Thyroid gland (tissue), 4 donors: ENCODE measurements at regions not wholly inside any gene's neighbourhood (a gene's known extent, or its start where the extent isn't known, plus 50 kb on each side); places are given as distances from the start of the nearest gene placed in this dataset.

ENCODE experiments used
- DNase-seq, 2 donors: peaks; one replicate each; pipeline ENCODE4 v3.0.0-alpha.2; 2019
- H3K27ac ChIP-seq, 3 donors: fragments of 200-600 bp; sonication (generic); 1 replicate in 2 of 3; 2 replicates in 1 of 3; pipeline ENCODE4 v1.5.1; 2016 to 2019; ENCODE audit warnings: mild to moderate bottlenecking in 1 of 3, moderate library complexity in 1 of 3
- H3K27me3 ChIP-seq: fragments of 200-600 bp; sonication (generic); one replicate; pipeline ENCODE4 v1.5.1; 2019
- H3K36me3 ChIP-seq, 2 donors: fragments of 200-600 bp; sonication (generic); one replicate each; pipeline ENCODE4 v1.5.1; 2016 to 2019
- H3K4me1 ChIP-seq, 2 donors: fragments of 200-600 bp; sonication (generic); one replicate each; pipeline ENCODE4 v1.5.1; 2017 to 2019
- H3K4me3 ChIP-seq, 3 donors: fragments of 200-600 bp; sonication (generic); replicated peaks in 1 of 3; 1 replicate in 2 of 3; 2 replicates in 1 of 3; pipeline ENCODE4 v1.5.1; 2016; ENCODE audit warnings: mild to moderate bottlenecking in 1 of 3
- H3K9me3 ChIP-seq: fragments of 200-600 bp; sonication (generic); one replicate; pipeline ENCODE4 v1.5.1; 2017
- CTCF ChIP-seq, 6 experiments: fragments of 200-600 bp in 3 of 6; fragments of 450-650 bp in 3 of 6; sonication (generic) in 3 of 6; IDR thresholded peaks; one replicate each; pipeline ENCODE4 v1.5.1; 2016 to 2019; ENCODE audit warnings: antibody characterized with exemption in 6 of 6, mild to moderate bottlenecking in 2 of 6, inconsistent platforms in 1 of 6, moderate library complexity in 1 of 6
- POLR2A ChIP-seq, 2 donors: fragments of 450-650 bp; IDR thresholded peaks; one replicate each; pipeline ENCODE4 v1.6.1; 2017; ENCODE audit warnings: antibody characterized with exemption in 2 of 2, mild to moderate bottlenecking in 2 of 2, moderate library complexity in 1 of 2
- WGBS, 2 donors: methylation state at CpG; one replicate each; pipeline ENCODE4 v1.1.5; 2017; 5-methylcytosine and 5-hydroxymethylcytosine counted together
- intact Hi-C: fragments of 100-400 bp; cut with DNase I; formaldehyde crosslinking; loops from one replicate; pipeline ENCODE4 v1.15.1; 2023

GRCh38 chr5:27568811-27569210, 530.4 kb upstream of the CDH9 start:
- no peaks in the 10 kb centered on the region for H3K36me3 ChIP-seq
- WGBS, 2 donors = 70 to 73% methylated on average over 2 of the region's 2 CpGs
- intact Hi-C loops = no loop called here

GRCh38 chr5:27561408-27561807, 523.0 kb upstream of the CDH9 start:
- H3K4me3 ChIP-seq = no peak overlapping the region
- TF ChIP-seq CTCF (IDR thresholded peaks at IDR 0.05) = no peak
- TF ChIP-seq POLR2A (IDR thresholded peaks at IDR 0.05) = no peak
- no peaks in the 10 kb centered on the region for H3K9me3 ChIP-seq
- intact Hi-C loops = no loop called here
- no peaks in the 10 kb centered on the region for H3K27me3 ChIP-seq
- WGBS, 2 donors = 90 to 91% methylated on average over 15 to 16 of the region's 16 CpGs
- H3K27ac ChIP-seq = no peak overlapping the region
- no peaks in the 10 kb centered on the region for H3K4me1 ChIP-seq
- no peaks in the 10 kb centered on the region for H3K36me3 ChIP-seq
- no peak for DNase-seq

More at GRCh38 chr5:27568811-27569210, 530.4 kb upstream of the CDH9 start:
- TF ChIP-seq POLR2A (IDR thresholded peaks at IDR 0.05) = no peak
- no peak for TF ChIP-seq CTCF (IDR thresholded peaks at IDR 0.05)
- Histone ChIP-seq H3K4me3 (no peak overlapping the region), H3K27me3 (no peaks in the 10 kb centered on the region), H3K4me1 (no peaks in the 10 kb centered on the region), H3K9me3 (no peaks in the 10 kb centered on the region), H3K27ac (no peak overlapping the region)
- no peak for DNase-seq

- no peak for DNase-seq
Observed at GRCh38 chr5:27548484-27548883, 510.1 kb upstream of the CDH9 start.

GRCh38 chr5:27535031-27535557, 496.7 kb upstream of the CDH9 start:
- Histone ChIP-seq H3K36me3 (no peaks in the 10 kb centered on the region), H3K9me3 (no peaks in the 10 kb centered on the region), H3K27ac (no peak overlapping the region), H3K4me3 (no peak overlapping the region), H3K4me1 (no peaks in the 10 kb centered on the region), H3K27me3 (no peaks in the 10 kb centered on the region)
- TF ChIP-seq POLR2A (IDR thresholded peaks at IDR 0.05) (no peak), CTCF (IDR thresholded peaks at IDR 0.05) (no peak)
- no peak for DNase-seq
- intact Hi-C loops = no loop called here

More at GRCh38 chr5:27548484-27548883, 510.1 kb upstream of the CDH9 start:
- WGBS, 2 donors = 36 to 54% methylated on average over 2 of the region's 2 CpGs
- TF ChIP-seq POLR2A (IDR thresholded peaks at IDR 0.05) = no peak
- TF ChIP-seq CTCF (IDR thresholded peaks at IDR 0.05) = no peak
- Histone ChIP-seq H3K4me3 (no peak overlapping the region), H3K9me3 (no peaks in the 10 kb centered on the region), H3K36me3 (no peaks in the 10 kb centered on the region), H3K27me3 (no peaks in the 10 kb centered on the region), H3K27ac (no peak overlapping the region), H3K4me1 (no peaks in the 10 kb centered on the region)
- intact Hi-C loops = no loop called here

- WGBS, 2 donors = 76 to 78% methylated on average over 1 of the region's 1 CpG
- no peak for DNase-seq
- H3K36me3 ChIP-seq = no peaks in the 10 kb centered on the region
- no peaks in the 10 kb centered on the region for H3K9me3 ChIP-seq
- TF ChIP-seq CTCF (IDR thresholded peaks at IDR 0.05) (no peak), POLR2A (IDR thresholded peaks at IDR 0.05) (no peak)
- no peak overlapping the region for H3K27ac ChIP-seq
- intact Hi-C loops = no loop called here
- no peaks in the 10 kb centered on the region for H3K27me3 ChIP-seq
- no peak overlapping the region for H3K4me3 ChIP-seq
- H3K4me1 ChIP-seq = no peaks in the 10 kb centered on the region
Observed at GRCh38 chr5:27532305-27532704, 493.9 kb upstream of the CDH9 start.
